ENCODE measurements at regions not wholly inside any gene's neighbourhood (a gene's known extent, or its start where the extent isn't known, plus 50 kb on each side); places are given as distances from the start of the nearest gene placed in this dataset.

GRCh38 chr16:50430076-50430475 lies 61.3 kb upstream of the BRD7 start:
- Histone ChIP-seq H3K27ac (ENCODE audit: low read depth in 1 of 2, low read length in 1 of 2) (no peak overlapping the region), H3K36me3 (ENCODE audit: control insufficient read depth in 4 of 4, insufficient read depth in 4 of 4, low read length in 4 of 4) (no peaks in the 10 kb centered on the region), H3K9me3 (ENCODE audit: control insufficient read depth in 4 of 4, insufficient read depth in 3 of 4, low read length in 3 of 4) (peaks cover 0 to 10% (median 0%) of the 10 kb centered on the region in 4 donors), H3K4me1 (ENCODE audit: control insufficient read depth in 5 of 5, insufficient read depth in 5 of 5, low read length in 5 of 5) (no peaks in the 10 kb centered on the region), H3K27me3 (ENCODE audit: control insufficient read depth in 3 of 3, insufficient read depth in 3 of 3, low read length in 2 of 3) (peaks cover 0 to 4% (median 3%) of the 10 kb centered on the region in 3 donors), H3K4me3 (no peak overlapping the region), H3K9ac (ENCODE audit: insufficient read depth in 1 of 2, low read length in 2 of 2) (no peak overlapping the region)
- ATAC-seq (ENCODE audit: insufficient read depth, low FRiP score) (no peak), DNase-seq (no peak)
- 93 to 95% methylated on average over 3 of the region's 3 CpGs for WGBS, 2 donors
- TF ChIP-seq CTCF (IDR thresholded peaks at IDR 0.05; ENCODE audit: control extremely low read depth, extremely low read depth): no peak

- no peaks in the 10 kb centered on the region for H3K36me3 ChIP-seq (ENCODE audit: control insufficient read depth in 4 of 4, insufficient read depth in 4 of 4, low read length in 4 of 4)
- peaks cover 0 to 10% (median 0%) of the 10 kb centered on the region in 4 donors for H3K9me3 ChIP-seq (ENCODE audit: control insufficient read depth in 4 of 4, insufficient read depth in 3 of 4, low read length in 3 of 4)
- no peak for DNase-seq
Observed at GRCh38 chr16:50428742-50429141, 60.0 kb upstream of the BRD7 start.

GRCh38 chr16:50428116-50428515 lies 59.3 kb upstream of the BRD7 start:
- TF ChIP-seq CTCF (IDR thresholded peaks at IDR 0.05; ENCODE audit: control extremely low read depth, extremely low read depth): no peak
- H3K4me3 ChIP-seq: no peak overlapping the region
- no peak overlapping the region for H3K27ac ChIP-seq (ENCODE audit: low read depth in 1 of 2, low read length in 1 of 2)
- no peaks in the 10 kb centered on the region for H3K27me3 ChIP-seq (ENCODE audit: control insufficient read depth in 3 of 3, insufficient read depth in 3 of 3, low read length in 2 of 3)
- H3K4me1 ChIP-seq (ENCODE audit: control insufficient read depth in 5 of 5, insufficient read depth in 5 of 5, low read length in 5 of 5): no peaks in the 10 kb centered on the region
- WGBS, 2 donors: 93 to 98% methylated on average over 2 of the region's 2 CpGs
- H3K9me3 ChIP-seq (ENCODE audit: control insufficient read depth in 4 of 4, insufficient read depth in 3 of 4, low read length in 3 of 4): peaks cover 0 to 10% (median 0%) of the 10 kb centered on the region in 4 donors
- ATAC-seq (ENCODE audit: insufficient read depth, low FRiP score) (no peak), DNase-seq (no peak)
- no peak overlapping the region for H3K9ac ChIP-seq (ENCODE audit: insufficient read depth in 1 of 2, low read length in 2 of 2)
- H3K36me3 ChIP-seq (ENCODE audit: control insufficient read depth in 4 of 4, insufficient read depth in 4 of 4, low read length in 4 of 4): no peaks in the 10 kb centered on the region

More at GRCh38 chr16:50428742-50429141, 60.0 kb upstream of the BRD7 start:
- no peak overlapping the region for H3K4me3 ChIP-seq
- H3K9ac ChIP-seq (ENCODE audit: insufficient read depth in 1 of 2, low read length in 2 of 2): no peak overlapping the region
- H3K27me3 ChIP-seq (ENCODE audit: control insufficient read depth in 3 of 3, insufficient read depth in 3 of 3, low read length in 2 of 3): peaks cover 0 to 3% (median 3%) of the 10 kb centered on the region in 3 donors
- no peak for ATAC-seq (ENCODE audit: insufficient read depth, low FRiP score)
- no peaks in the 10 kb centered on the region for H3K4me1 ChIP-seq (ENCODE audit: control insufficient read depth in 5 of 5, insufficient read depth in 5 of 5, low read length in 5 of 5)
- no peak overlapping the region for H3K27ac ChIP-seq (ENCODE audit: low read depth in 1 of 2, low read length in 1 of 2)
- no peak for TF ChIP-seq CTCF (IDR thresholded peaks at IDR 0.05; ENCODE audit: control extremely low read depth, extremely low read depth)

GRCh38 chr16:50427107-50427506 lies 58.3 kb upstream of the BRD7 start:
- 90 to 94% methylated on average over 6 of the region's 6 CpGs for WGBS, 2 donors

More at GRCh38 chr16:50427107-50427506, 58.3 kb upstream of the BRD7 start:
- no peaks in the 10 kb centered on the region for H3K27me3 ChIP-seq (ENCODE audit: control insufficient read depth in 3 of 3, insufficient read depth in 3 of 3, low read length in 2 of 3)
- ATAC-seq (ENCODE audit: insufficient read depth, low FRiP score) (no peak), DNase-seq (no peak)
- peaks cover 0 to 12% (median 0%) of the 10 kb centered on the region in 4 donors for H3K9me3 ChIP-seq (ENCODE audit: control insufficient read depth in 4 of 4, insufficient read depth in 3 of 4, low read length in 3 of 4)
- no peak overlapping the region for H3K27ac ChIP-seq (ENCODE audit: low read depth in 1 of 2, low read length in 1 of 2)
- H3K4me3 ChIP-seq: no peak overlapping the region
- TF ChIP-seq CTCF (IDR thresholded peaks at IDR 0.05; ENCODE audit: control extremely low read depth, extremely low read depth): no peak
- H3K36me3 ChIP-seq (ENCODE audit: control insufficient read depth in 4 of 4, insufficient read depth in 4 of 4, low read length in 4 of 4): no peaks in the 10 kb centered on the region
- no peaks in the 10 kb centered on the region for H3K4me1 ChIP-seq (ENCODE audit: control insufficient read depth in 5 of 5, insufficient read depth in 5 of 5, low read length in 5 of 5)
- H3K9ac ChIP-seq (ENCODE audit: insufficient read depth in 1 of 2, low read length in 2 of 2): no peak overlapping the region
